BLaER1 treated with 17β-estradiol and CSF1 and Interleukin-3, amounts not matched to agents 10 nM and 100 nM (cell line): ENCODE measurements at regions not wholly inside any gene's neighbourhood (a gene's known extent, or its start where the extent isn't known, plus 50 kb on each side); places are given as distances from the start of the nearest gene placed in this dataset.

ENCODE experiments used
- H3K27ac ChIP-seq, 11 experiments: shearing (Covaris generic); formaldehyde crosslinking; 2 replicates each; pipeline ENCODE4 v1.8.1; 2022
- H3K27me3 ChIP-seq, 11 experiments: shearing (Covaris generic); formaldehyde crosslinking; 2 replicates each; pipeline ENCODE4 v1.8.1; 2022
- H3K36me3 ChIP-seq, 11 experiments: shearing (Covaris generic); formaldehyde crosslinking; 2 replicates each; pipeline ENCODE4 v1.8.1; 2022
- H3K4me1 ChIP-seq, 10 experiments: shearing (Covaris generic); formaldehyde crosslinking; 2 replicates each; pipeline ENCODE4 v1.8.1; 2022
- H3K4me2 ChIP-seq, 11 experiments: shearing (Covaris generic); formaldehyde crosslinking; 2 replicates each; pipeline ENCODE4 v1.8.1; 2022
- H3K4me3 ChIP-seq, 10 experiments: shearing (Covaris generic); formaldehyde crosslinking; 2 replicates each; pipeline ENCODE4 v1.8.1; 2022
- H3K9ac ChIP-seq, 11 experiments: shearing (Covaris generic); formaldehyde crosslinking; 2 replicates each; pipeline ENCODE4 v1.8.1; 2022
- H3K9me3 ChIP-seq, 11 experiments: shearing (Covaris generic); formaldehyde crosslinking; replicated peaks in 1 of 11; 2 replicates each; pipeline ENCODE4 v1.8.1; 2022
- H4K20me1 ChIP-seq, 11 experiments: shearing (Covaris generic); formaldehyde crosslinking; 2 replicates each; pipeline ENCODE4 v1.8.1; 2022
- Cebpa-rat ChIP-seq, 11 experiments: shearing (Covaris generic); IDR thresholded peaks; 2 replicates each; pipeline ENCODE4 v1.8.1; 2022

DNA sequence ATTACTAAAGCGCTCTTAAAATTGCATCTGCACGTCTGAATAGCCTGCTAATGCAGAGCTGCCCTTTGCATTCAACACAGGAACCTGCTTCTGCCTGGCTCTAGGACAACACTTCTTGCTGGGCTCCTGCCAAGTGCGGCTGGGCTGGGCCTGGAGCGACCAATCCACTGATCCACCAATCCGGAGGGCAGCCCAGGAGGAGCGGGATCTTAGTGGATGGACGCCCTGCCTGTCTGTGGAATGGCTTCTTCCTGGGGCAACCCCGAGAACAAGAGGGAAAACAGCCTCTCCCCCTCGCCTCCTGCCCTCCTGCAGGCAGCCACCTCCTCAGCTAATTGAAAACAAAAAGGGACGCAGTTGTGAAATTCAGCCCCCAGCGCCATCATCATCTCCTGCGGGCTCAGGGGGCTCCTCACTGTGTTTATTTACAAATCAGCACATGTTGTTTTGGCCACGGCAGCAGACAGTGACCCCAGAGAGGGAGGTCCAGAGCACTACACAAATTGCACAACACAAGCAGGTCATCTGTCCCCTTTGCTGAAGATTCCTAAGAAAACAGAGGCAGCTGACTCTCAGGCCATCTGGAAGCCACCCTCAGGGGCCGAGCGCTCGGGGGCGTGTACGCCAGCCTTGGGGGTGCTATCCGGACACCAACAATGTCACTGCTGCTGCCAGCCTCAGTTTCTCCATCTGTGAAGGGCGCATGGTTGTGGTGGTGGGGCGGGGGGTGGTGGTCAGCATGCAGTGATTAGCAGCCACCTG is 57.3 kb downstream of the GADD45G start:
- TF ChIP-seq Cebpa-rat (IDR thresholded peaks at IDR 0.05), result no peak
- Histone ChIP-seq H3K9me3 (no peaks in the 10 kb centered on the region), H3K4me1 (peaks cover 0 to 38% (median 12%) of the 10 kb centered on the region in 10 experiments; a peak in 15 of 20 replicates), H3K27me3 (no peaks in the 10 kb centered on the region), H3K27ac (no peak overlapping the region), H4K20me1 (0 out of 22 replicates have a peak, but pooled peaks cover 0 to 4% (median 0%) of the 10 kb centered on the region in 11 experiments), H3K36me3 (no peaks in the 10 kb centered on the region), H3K4me3 (no peak overlapping the region), H3K9ac (no peak overlapping the region), H3K4me2 (peak overlapping the region in 1 of 11 experiments; percentile 84; a peak in 2 of 22 replicates)

DNA sequence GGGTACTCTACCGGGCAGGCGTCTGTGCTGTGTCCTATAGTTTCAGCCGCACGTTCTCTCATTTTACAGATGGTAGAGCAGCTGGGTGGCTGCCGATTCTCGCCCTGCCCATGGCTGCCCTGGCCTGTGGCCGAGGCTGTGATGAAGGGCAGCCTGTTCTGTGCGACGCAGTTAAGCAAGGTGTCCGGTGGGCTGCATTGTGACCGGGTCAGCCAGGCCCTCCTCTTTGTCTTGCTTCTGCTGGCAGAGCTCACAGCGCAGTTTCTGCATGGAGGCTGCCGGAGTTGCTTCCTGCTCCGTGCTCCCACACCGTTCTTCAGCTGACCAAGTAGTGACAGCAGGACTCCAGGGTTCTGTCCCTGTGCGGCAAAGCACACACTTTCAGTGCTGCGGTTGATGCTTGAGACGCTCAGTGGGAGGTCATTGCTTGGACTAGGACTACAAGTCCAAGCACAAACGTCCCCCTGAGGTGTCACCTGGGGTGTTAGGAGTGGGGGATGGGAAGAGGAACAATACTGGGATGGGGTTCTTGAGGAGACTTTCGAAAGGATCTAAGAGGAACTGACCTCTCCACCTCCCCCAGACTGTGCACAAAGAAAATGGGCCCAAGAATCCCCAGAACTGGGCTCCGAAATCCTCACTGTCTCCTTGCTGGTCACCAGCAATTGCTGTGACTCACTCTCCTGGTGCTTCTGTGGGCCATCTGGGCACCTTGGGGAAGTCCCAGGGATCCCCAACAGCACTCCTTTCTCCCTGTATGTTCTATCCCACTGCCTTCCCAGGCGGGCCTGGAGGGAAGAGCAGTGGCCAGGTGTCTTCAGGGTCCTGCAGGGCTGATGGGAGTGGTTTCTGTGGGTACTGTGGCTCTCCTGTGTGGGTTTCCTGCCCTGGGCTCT is 58.2 kb downstream of the GADD45G start:
- no peak overlapping the region for H3K4me3 ChIP-seq

DNA sequence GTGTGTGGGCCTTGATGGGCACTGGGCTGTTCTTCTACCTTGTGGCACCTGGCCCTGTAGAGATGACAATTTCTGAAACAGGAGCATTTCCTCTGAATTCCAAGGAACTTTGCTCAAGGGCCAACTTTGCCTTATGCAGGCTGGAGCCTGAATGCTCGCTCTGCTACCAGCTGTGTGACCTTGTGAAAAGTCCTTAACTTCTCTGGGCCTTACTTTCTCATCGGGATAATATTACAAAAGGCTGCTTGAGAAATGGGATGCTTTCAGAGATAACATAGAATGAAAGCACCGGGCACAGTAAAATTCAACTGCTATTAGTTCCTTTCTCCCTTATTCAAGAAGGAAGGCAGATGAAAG is 58.8 kb downstream of the GADD45G start:
- H3K9me3 ChIP-seq, result no peaks in the 10 kb centered on the region
- H3K27ac ChIP-seq, result no peak overlapping the region
- H3K36me3 ChIP-seq, result no peaks in the 10 kb centered on the region
- no peak overlapping the region for H3K9ac ChIP-seq
- 0 out of 22 replicates have a peak, but pooled peaks cover 0 to 4% (median 0%) of the 10 kb centered on the region in 11 experiments for H4K20me1 ChIP-seq
- peak overlapping the region in 2 of 11 experiments; percentile 36 to 45; a peak in 2 of 22 replicates for H3K4me2 ChIP-seq
- peaks cover 0 to 38% (median 12%) of the 10 kb centered on the region in 10 experiments; a peak in 15 of 20 replicates for H3K4me1 ChIP-seq
- H3K4me3 ChIP-seq, result no peak overlapping the region
- no peak for TF ChIP-seq Cebpa-rat (IDR thresholded peaks at IDR 0.05)
- no peaks in the 10 kb centered on the region for H3K27me3 ChIP-seq

More for the DNA sequence above, 58.2 kb downstream of the GADD45G start:
- no peaks in the 10 kb centered on the region for H3K9me3 ChIP-seq
- H3K4me1 ChIP-seq, result peaks cover 0 to 38% (median 12%) of the 10 kb centered on the region in 10 experiments; a peak in 15 of 20 replicates
- H3K36me3 ChIP-seq, result no peaks in the 10 kb centered on the region
- H3K27ac ChIP-seq, result no peak overlapping the region
- H3K4me2 ChIP-seq, result peak overlapping the region in 2 of 11 experiments; percentile 36 to 45; a peak in 2 of 22 replicates
- H4K20me1 ChIP-seq, result 0 out of 22 replicates have a peak, but pooled peaks cover 0 to 4% (median 0%) of the 10 kb centered on the region in 11 experiments
- H3K9ac ChIP-seq, result no peak overlapping the region
- no peaks in the 10 kb centered on the region for H3K27me3 ChIP-seq
- TF ChIP-seq Cebpa-rat (IDR thresholded peaks at IDR 0.05), result no peak

DNA sequence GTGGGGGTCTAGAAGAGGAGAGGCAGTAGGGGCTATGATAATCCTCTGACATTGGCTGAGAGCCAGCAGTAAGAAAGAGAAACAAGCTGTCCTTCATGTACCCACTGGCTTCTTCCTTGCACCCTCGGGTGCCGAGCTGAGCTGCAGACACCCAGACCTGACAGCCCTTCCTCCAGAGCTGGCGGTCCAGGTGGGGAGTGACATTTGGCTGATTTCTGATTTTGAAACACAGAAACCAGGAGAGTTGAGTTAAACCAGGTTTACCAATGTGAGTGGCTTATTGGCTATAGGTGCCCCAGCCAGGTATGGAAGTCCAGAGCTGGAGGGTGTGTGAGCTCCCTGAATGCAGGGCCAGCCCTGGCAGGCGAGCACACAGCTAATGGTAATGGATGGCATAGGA is 59.2 kb downstream of the GADD45G start:
- Histone ChIP-seq H3K4me2 (no peak overlapping the region; a peak in 1 of 22 replicates), H3K9ac (no peak overlapping the region), H4K20me1 (0 out of 22 replicates have a peak, but pooled peaks cover 0 to 4% (median 0%) of the 10 kb centered on the region in 11 experiments), H3K36me3 (no peaks in the 10 kb centered on the region), H3K27me3 (no peaks in the 10 kb centered on the region), H3K27ac (no peak overlapping the region), H3K4me3 (no peak overlapping the region), H3K4me1 (peaks cover 0 to 37% (median 12%) of the 10 kb centered on the region in 10 experiments; a peak in 15 of 20 replicates), H3K9me3 (no peaks in the 10 kb centered on the region)
- TF ChIP-seq Cebpa-rat (IDR thresholded peaks at IDR 0.05), result no peak

DNA sequence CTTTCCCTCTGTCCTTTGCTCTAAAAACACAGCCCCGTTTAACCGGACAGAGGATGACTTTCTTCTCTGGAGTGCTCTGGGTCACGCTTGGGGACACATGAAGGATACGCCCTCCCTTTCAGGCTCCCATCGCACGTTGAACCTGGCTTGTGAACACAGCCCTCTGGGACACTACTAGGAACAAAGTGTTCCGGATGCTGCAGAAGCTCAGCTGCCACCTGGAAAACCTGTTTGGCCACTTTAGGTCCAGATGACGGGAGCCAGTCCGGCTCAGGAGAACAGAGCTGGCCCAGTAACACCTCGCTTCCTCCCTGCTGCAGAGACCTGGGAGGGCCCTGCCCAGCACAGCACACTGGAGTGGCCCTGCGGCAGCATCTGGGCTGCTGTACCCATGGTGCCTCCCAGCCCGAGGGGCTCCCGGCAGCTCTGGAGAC is 60.1 kb downstream of the GADD45G start:
- TF ChIP-seq Cebpa-rat (IDR thresholded peaks at IDR 0.05), result no peak
- H3K27ac ChIP-seq, result no peak overlapping the region
- no peak overlapping the region for H3K9ac ChIP-seq
- no peaks in the 10 kb centered on the region for H3K36me3 ChIP-seq
- H3K27me3 ChIP-seq, result no peaks in the 10 kb centered on the region
- H3K4me2 ChIP-seq, result peak overlapping the region in 3 of 11 experiments; percentile 35 to 50 (median 48); a peak in 5 of 22 replicates
- peaks cover 0 to 28% (median 12%) of the 10 kb centered on the region in 10 experiments; a peak in 15 of 20 replicates for H3K4me1 ChIP-seq
- H4K20me1 ChIP-seq, result 0 out of 22 replicates have a peak, but pooled peaks cover 0 to 1% (median 0%) of the 10 kb centered on the region in 11 experiments
- H3K9me3 ChIP-seq, result no peaks in the 10 kb centered on the region
- no peak overlapping the region for H3K4me3 ChIP-seq

DNA sequence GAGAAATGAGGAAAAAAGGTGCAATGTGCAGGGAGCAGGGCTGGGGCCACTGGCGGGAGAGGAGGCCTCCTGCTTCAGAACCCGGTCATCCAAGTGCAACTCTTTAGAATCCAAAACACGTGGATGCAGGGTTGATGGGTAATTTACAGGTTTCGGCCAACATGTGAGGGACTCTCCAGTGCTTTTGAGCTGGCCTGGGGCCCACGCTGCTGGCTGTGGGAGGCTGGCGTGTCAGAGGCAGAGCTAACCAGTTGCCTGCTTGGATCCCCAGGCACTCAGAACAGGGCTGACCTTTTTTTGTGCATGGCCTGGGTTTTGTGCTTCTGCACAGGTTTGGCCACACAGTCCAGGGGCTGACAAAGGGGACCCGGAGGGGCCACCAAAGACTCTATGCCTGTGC is 61.6 kb downstream of the GADD45G start:
- Histone ChIP-seq H3K4me2 (no peak overlapping the region), H3K9me3 (0 out of 22 replicates have a peak, but pooled peaks cover 0 to under 1% (median 0%) of the 10 kb centered on the region in 11 experiments), H3K27me3 (no peaks in the 10 kb centered on the region), H3K4me1 (peaks cover 0 to 14% (median 9%) of the 10 kb centered on the region in 10 experiments; a peak in 13 of 20 replicates), H3K9ac (no peak overlapping the region), H3K27ac (no peak overlapping the region), H4K20me1 (no peaks in the 10 kb centered on the region), H3K4me3 (no peak overlapping the region), H3K36me3 (no peaks in the 10 kb centered on the region)
- TF ChIP-seq Cebpa-rat (IDR thresholded peaks at IDR 0.05), result no peak

DNA sequence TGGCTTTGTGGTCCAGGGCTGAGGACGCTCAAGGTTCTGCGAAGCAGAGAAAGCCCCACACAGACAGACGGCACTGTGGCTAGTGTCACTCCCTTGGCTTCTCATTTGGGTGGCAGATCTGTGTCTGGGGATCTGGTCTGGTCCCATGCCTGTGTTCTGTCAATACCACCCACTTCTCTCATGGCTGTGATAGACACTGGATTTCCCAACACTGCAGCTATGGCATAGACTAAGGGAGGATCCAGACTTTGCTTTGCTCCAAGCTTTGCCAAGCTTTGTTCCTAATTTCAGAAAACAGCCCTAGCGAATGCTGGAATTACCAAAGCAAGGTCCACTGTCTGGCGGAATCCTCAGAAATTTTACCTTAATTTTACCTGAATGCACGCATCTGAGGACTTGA is 62.1 kb downstream of the GADD45G start:
- TF ChIP-seq Cebpa-rat (IDR thresholded peaks at IDR 0.05), result no peak
- Histone ChIP-seq H4K20me1 (no peaks in the 10 kb centered on the region), H3K4me3 (no peak overlapping the region), H3K36me3 (no peaks in the 10 kb centered on the region), H3K9ac (no peak overlapping the region), H3K27ac (no peak overlapping the region), H3K4me2 (no peak overlapping the region), H3K4me1 (peaks cover 0 to 14% (median 8%) of the 10 kb centered on the region in 10 experiments; a peak in 12 of 20 replicates), H3K9me3 (0 out of 22 replicates have a peak, but pooled peaks cover 0 to 3% (median 0%) of the 10 kb centered on the region in 11 experiments), H3K27me3 (no peaks in the 10 kb centered on the region)

DNA sequence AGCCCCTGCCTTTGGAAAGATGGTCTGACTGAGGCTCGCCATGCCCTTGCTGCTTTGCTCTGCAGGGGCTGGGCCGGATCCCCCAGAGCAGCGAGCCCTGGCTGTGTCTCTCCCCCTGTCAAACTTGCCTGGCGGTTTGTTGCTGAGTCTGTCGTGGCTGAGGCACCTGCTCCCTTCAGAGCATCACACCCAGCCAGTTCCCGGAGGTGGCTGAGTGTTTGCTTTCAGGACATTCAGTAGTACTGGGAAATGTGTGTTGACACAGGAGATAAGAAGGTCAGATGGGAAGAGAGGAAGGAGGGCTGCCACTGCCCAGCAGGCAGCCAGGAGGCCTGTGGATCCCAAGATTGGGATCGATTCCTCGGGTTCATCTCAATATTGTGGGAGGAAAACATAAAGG is 62.9 kb downstream of the GADD45G start:
- Histone ChIP-seq H4K20me1 (no peaks in the 10 kb centered on the region), H3K27ac (no peak overlapping the region), H3K9me3 (0 out of 22 replicates have a peak, but pooled peaks cover 0 to 3% (median 0%) of the 10 kb centered on the region in 11 experiments), H3K4me2 (no peak overlapping the region), H3K4me3 (no peak overlapping the region), H3K27me3 (no peaks in the 10 kb centered on the region), H3K4me1 (peaks cover 0 to 14% (median 7%) of the 10 kb centered on the region in 10 experiments; a peak in 12 of 20 replicates), H3K9ac (no peak overlapping the region), H3K36me3 (no peaks in the 10 kb centered on the region)
- TF ChIP-seq Cebpa-rat (IDR thresholded peaks at IDR 0.05), result no peak
